ENCODE measurements at regions not wholly inside any gene's neighbourhood (a gene's known extent, or its start where the extent isn't known, plus 50 kb on each side); places are given as distances from the start of the nearest gene placed in this dataset.

DNA sequence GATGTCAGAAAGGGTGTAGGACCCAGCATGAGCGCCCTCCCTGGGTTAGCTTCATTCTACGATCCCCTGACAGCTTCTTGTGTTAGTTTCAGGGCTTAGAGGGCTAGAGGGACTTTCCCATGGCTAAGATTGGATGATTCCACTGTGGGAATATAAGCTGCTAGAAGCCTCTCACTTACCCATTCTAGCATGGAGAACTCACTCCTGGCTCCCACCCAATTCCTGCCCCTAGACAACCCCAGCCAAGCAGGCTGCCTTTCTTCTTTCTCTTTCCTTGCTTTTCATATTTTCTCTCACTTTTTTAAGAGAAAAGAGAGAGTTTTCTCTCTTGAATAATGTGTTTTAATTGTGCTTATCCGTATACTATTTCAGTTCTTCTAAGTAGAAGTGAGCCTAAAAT, 335.1 kb upstream of the CNTN6 start:
- DNase-seq (ENCODE audit: low spot score) = no peak
- H3K36me3 ChIP-seq (ENCODE audit: insufficient read depth) = no peaks in the 10 kb centered on the region
- TF ChIP-seq, protein P1, sequence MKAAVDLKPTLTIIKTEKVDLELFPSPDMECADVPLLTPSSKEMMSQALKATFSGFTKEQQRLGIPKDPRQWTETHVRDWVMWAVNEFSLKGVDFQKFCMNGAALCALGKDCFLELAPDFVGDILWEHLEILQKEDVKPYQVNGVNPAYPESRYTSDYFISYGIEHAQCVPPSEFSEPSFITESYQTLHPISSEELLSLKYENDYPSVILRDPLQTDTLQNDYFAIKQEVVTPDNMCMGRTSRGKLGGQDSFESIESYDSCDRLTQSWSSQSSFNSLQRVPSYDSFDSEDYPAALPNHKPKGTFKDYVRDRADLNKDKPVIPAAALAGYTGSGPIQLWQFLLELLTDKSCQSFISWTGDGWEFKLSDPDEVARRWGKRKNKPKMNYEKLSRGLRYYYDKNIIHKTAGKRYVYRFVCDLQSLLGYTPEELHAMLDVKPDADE (IDR thresholded peaks at IDR 0.05) = no peak
- no peak for TF ChIP-seq ZNF114 (CRISPR knock-in tag; IDR thresholded peaks at IDR 0.05)
- TF ChIP-seq, protein P2, sequence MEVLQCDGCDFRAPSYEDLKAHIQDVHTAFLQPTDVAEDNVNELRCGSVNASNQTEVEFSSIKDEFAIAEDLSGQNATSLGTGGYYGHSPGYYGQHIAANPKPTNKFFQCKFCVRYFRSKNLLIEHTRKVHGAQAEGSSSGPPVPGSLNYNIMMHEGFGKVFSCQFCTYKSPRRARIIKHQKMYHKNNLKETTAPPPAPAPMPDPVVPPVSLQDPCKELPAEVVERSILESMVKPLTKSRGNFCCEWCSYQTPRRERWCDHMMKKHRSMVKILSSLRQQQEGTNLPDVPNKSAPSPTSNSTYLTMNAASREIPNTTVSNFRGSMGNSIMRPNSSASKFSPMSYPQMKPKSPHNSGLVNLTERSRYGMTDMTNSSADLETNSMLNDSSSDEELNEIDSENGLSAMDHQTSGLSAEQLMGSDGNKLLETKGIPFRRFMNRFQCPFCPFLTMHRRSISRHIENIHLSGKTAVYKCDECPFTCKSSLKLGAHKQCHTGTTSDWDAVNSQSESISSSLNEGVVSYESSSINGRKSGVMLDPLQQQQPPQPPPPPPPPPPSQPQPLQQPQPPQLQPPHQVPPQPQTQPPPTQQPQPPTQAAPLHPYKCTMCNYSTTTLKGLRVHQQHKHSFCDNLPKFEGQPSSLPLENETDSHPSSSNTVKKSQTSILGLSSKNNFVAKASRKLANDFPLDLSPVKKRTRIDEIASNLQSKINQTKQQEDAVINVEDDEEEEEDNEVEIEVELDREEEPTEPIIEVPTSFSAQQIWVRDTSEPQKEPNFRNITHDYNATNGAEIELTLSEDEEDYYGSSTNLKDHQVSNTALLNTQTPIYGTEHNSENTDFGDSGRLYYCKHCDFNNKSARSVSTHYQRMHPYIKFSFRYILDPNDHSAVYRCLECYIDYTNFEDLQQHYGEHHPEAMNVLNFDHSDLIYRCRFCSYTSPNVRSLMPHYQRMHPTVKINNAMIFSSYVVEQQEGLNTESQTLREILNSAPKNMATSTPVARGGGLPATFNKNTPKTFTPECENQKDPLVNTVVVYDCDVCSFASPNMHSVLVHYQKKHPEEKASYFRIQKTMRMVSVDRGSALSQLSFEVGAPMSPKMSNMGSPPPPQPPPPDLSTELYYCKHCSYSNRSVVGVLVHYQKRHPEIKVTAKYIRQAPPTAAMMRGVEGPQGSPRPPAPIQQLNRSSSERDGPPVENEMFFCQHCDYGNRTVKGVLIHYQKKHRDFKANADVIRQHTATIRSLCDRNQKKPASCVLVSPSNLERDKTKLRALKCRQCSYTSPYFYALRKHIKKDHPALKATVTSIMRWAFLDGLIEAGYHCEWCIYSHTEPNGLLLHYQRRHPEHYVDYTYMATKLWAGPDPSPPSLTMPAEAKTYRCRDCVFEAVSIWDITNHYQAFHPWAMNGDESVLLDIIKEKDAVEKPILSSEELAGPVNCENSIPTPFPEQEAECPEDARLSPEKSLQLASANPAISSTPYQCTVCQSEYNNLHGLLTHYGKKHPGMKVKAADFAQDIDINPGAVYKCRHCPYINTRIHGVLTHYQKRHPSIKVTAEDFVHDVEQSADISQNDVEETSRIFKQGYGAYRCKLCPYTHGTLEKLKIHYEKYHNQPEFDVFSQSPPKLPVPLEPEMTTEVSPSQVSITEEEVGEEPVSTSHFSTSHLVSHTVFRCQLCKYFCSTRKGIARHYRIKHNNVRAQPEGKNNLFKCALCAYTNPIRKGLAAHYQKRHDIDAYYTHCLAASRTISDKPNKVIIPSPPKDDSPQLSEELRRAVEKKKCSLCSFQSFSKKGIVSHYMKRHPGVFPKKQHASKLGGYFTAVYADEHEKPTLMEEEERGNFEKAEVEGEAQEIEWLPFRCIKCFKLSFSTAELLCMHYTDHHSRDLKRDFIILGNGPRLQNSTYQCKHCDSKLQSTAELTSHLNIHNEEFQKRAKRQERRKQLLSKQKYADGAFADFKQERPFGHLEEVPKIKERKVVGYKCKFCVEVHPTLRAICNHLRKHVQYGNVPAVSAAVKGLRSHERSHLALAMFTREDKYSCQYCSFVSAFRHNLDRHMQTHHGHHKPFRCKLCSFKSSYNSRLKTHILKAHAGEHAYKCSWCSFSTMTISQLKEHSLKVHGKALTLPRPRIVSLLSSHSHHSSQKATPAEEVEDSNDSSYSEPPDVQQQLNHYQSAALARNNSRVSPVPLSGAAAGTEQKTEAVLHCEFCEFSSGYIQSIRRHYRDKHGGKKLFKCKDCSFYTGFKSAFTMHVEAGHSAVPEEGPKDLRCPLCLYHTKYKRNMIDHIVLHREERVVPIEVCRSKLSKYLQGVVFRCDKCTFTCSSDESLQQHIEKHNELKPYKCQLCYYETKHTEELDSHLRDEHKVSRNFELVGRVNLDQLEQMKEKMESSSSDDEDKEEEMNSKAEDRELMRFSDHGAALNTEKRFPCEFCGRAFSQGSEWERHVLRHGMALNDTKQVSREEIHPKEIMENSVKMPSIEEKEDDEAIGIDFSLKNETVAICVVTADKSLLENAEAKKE (CRISPR knock-in tag; IDR thresholded peaks at IDR 0.05) = no peak
- TF ChIP-seq EZH2 (IDR thresholded peaks at IDR 0.05; ENCODE audit: low read depth, unreplicated experiment) = no peak
- TF ChIP-seq POLR2AphosphoS5 (IDR thresholded peaks at IDR 0.05; ENCODE audit: low read depth) = no peak
- TF ChIP-seq, protein P3, sequence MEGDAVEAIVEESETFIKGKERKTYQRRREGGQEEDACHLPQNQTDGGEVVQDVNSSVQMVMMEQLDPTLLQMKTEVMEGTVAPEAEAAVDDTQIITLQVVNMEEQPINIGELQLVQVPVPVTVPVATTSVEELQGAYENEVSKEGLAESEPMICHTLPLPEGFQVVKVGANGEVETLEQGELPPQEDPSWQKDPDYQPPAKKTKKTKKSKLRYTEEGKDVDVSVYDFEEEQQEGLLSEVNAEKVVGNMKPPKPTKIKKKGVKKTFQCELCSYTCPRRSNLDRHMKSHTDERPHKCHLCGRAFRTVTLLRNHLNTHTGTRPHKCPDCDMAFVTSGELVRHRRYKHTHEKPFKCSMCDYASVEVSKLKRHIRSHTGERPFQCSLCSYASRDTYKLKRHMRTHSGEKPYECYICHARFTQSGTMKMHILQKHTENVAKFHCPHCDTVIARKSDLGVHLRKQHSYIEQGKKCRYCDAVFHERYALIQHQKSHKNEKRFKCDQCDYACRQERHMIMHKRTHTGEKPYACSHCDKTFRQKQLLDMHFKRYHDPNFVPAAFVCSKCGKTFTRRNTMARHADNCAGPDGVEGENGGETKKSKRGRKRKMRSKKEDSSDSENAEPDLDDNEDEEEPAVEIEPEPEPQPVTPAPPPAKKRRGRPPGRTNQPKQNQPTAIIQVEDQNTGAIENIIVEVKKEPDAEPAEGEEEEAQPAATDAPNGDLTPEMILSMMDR (conservative IDR thresholded peaks at IDR 0.05; ENCODE audit: low read depth in 2 of 2) = no peak
- no peak for TF ChIP-seq STAT1 (IDR thresholded peaks at IDR 0.05; ENCODE audit: unreplicated experiment)
- no peak for TF ChIP-seq JUNB (IDR thresholded peaks at IDR 0.05; ENCODE audit: unreplicated experiment)
- TF ChIP-seq ZNF331 (CRISPR knock-in tag; IDR thresholded peaks at IDR 0.05; ENCODE audit: low read depth) = no peak
- TF ChIP-seq NANOG (IDR thresholded peaks at IDR 0.05; ENCODE audit: borderline replicate concordance) = no peak
- H3K79me2 ChIP-seq (replicated peaks; ENCODE audit: insufficient read depth) = no peaks in the 10 kb centered on the region
- H3K27ac ChIP-seq (ENCODE audit: low read depth) = no peak overlapping the region
- H3K4me2 ChIP-seq = no peak overlapping the region
- H3F3A ChIP-seq (replicated peaks; ENCODE audit: low read depth) = no peaks in the 10 kb centered on the region
- ATAC-seq = no peak
- H2AFZ ChIP-seq = no peak overlapping the region
- no peaks in the 10 kb centered on the region for H3K27me3 ChIP-seq (ENCODE audit: insufficient read depth)
- peaks cover 24% of the 10 kb centered on the region for H3K36me3 Mint-ChIP-seq (ENCODE audit: low read depth)
- H3K27me3 Mint-ChIP-seq (ENCODE audit: insufficient read depth, low read depth, poor library complexity) = peaks cover 4% of the 10 kb centered on the region
- peaks cover 10% of the 10 kb centered on the region; the same call in 1 of the 2 replicates for H3K9me2 ChIP-seq (ENCODE audit: insufficient read depth)
- no peak overlapping the region for H3K4me3 ChIP-seq
- H3K4me3 Mint-ChIP-seq = no peak overlapping the region
- peaks cover 83% of the 10 kb centered on the region for H3K9me3 Mint-ChIP-seq
- no peaks in the 10 kb centered on the region for H4K20me1 ChIP-seq (replicated peaks; ENCODE audit: insufficient read depth)
- H3K4me1 ChIP-seq (ENCODE audit: insufficient read depth) = no peaks in the 10 kb centered on the region
- no peak overlapping the region for H3K27ac Mint-ChIP-seq
- H3K4me1 Mint-ChIP-seq = no peaks in the 10 kb centered on the region

Data from GM23338 (cell line).